Left renal pelvis (tissue), 4 donors: ENCODE measurements at regions not wholly inside any gene's neighbourhood (a gene's known extent, or its start where the extent isn't known, plus 50 kb on each side); places are given as distances from the start of the nearest gene placed in this dataset.

Experiments
- DNase-seq, 4 donors: peaks; one replicate each; pipeline ENCODE4 v3.0.0-alpha.2; 2013; ENCODE audit warnings: low read depth in 4 of 4, low spot score in 3 of 4

GRCh38 chr11:120034176-120034875, 103.6 kb downstream of the TRIM29 start:
- no peak for DNase-seq

- no peak for DNase-seq
These were observed 105.0 kb downstream of the TRIM29 start for GRCh38 chr11:120032766-120033390.

- DNase-seq: no peak
These were observed 106.0 kb downstream of the TRIM29 start for GRCh38 chr11:120031612-120032600.

- no peak for DNase-seq
These were observed 106.8 kb downstream of the TRIM29 start for GRCh38 chr11:120031156-120031555.

- no peak for DNase-seq
These were observed 107.5 kb downstream of the TRIM29 start for GRCh38 chr11:120030411-120030810.

GRCh38 chr11:120029321-120029720, 108.6 kb downstream of the TRIM29 start:
- DNase-seq: no peak

GRCh38 chr11:120028897-120029258, 109.0 kb downstream of the TRIM29 start:
- DNase-seq: no peak

- no peak for DNase-seq
These were observed 109.6 kb downstream of the TRIM29 start for GRCh38 chr11:120028181-120028896.

GRCh38 chr11:120027546-120028180, 110.2 kb downstream of the TRIM29 start:
- DNase-seq: no peak

- no peak for DNase-seq
These were observed 112.1 kb downstream of the TRIM29 start for GRCh38 chr11:120025606-120026335.

- no peak for DNase-seq
These were observed 113.3 kb downstream of the TRIM29 start for GRCh38 chr11:120024586-120024985.

- DNase-seq: no peak
These were observed 113.9 kb downstream of the TRIM29 start for GRCh38 chr11:120024046-120024445.

GRCh38 chr11:120023551-120023950, 114.4 kb downstream of the TRIM29 start:
- no peak for DNase-seq

GRCh38 chr11:120023120-120023519, 114.8 kb downstream of the TRIM29 start:
- no peak for DNase-seq

GRCh38 chr11:120022617-120023016, 115.3 kb downstream of the TRIM29 start:
- DNase-seq: no peak

GRCh38 chr11:120021978-120022377, 115.9 kb downstream of the TRIM29 start:
- no peak for DNase-seq

GRCh38 chr11:120021391-120021953, 116.4 kb downstream of the TRIM29 start:
- DNase-seq: no peak

- DNase-seq: no peak
These were observed 116.9 kb downstream of the TRIM29 start for GRCh38 chr11:120020981-120021380.

GRCh38 chr11:120020486-120020885, 117.4 kb downstream of the TRIM29 start:
- DNase-seq: no peak
